ENCODE measurements at regions not wholly inside any gene's neighbourhood (a gene's known extent, or its start where the extent isn't known, plus 50 kb on each side); places are given as distances from the start of the nearest gene placed in this dataset.

- Mint-ChIP-seq H3K27me3 (peaks cover 33% of the 10 kb centered on the region), H3K4me3 (no peak overlapping the region), H3K27ac (no peak overlapping the region), H3K4me1 (ENCODE audit: low read depth) (peaks cover 11% of the 10 kb centered on the region), H3K36me3 (ENCODE audit: low read depth) (no peaks in the 10 kb centered on the region), H3K9me3 (no peaks in the 10 kb centered on the region)
- intact Hi-C loops (cut with micrococcal nuclease) = no loop called here
Measured at GRCh38 chr6:134117409-134117808, 65.0 kb upstream of the SLC2A12 start.

- Mint-ChIP-seq H3K9me3 (no peaks in the 10 kb centered on the region), H3K27me3 (peaks cover 33% of the 10 kb centered on the region), H3K4me1 (ENCODE audit: low read depth) (peaks cover 11% of the 10 kb centered on the region), H3K36me3 (ENCODE audit: low read depth) (no peaks in the 10 kb centered on the region), H3K4me3 (no peak overlapping the region), H3K27ac (no peak overlapping the region)
- intact Hi-C loops (cut with micrococcal nuclease) = no loop called here
Measured at GRCh38 chr6:134115715-134116074, 63.3 kb upstream of the SLC2A12 start.

- peaks cover 11% of the 10 kb centered on the region for H3K4me1 Mint-ChIP-seq (ENCODE audit: low read depth)
- intact Hi-C loops (cut with micrococcal nuclease) = no loop called here
- no peaks in the 10 kb centered on the region for H3K36me3 Mint-ChIP-seq (ENCODE audit: low read depth)
- H3K4me3 Mint-ChIP-seq = no peak overlapping the region
- H3K27ac Mint-ChIP-seq = no peak overlapping the region
- H3K9me3 Mint-ChIP-seq = no peaks in the 10 kb centered on the region
- H3K27me3 Mint-ChIP-seq = peaks cover 33% of the 10 kb centered on the region
Measured at GRCh38 chr6:134114918-134115714, 62.7 kb upstream of the SLC2A12 start.

- Mint-ChIP-seq H3K4me1 (ENCODE audit: low read depth) (peaks cover 12% of the 10 kb centered on the region), H3K27me3 (peaks cover 33% of the 10 kb centered on the region), H3K4me3 (no peak overlapping the region), H3K27ac (no peak overlapping the region), H3K9me3 (no peaks in the 10 kb centered on the region), H3K36me3 (ENCODE audit: low read depth) (no peaks in the 10 kb centered on the region)
- intact Hi-C loops (cut with micrococcal nuclease) = no loop called here
Measured at GRCh38 chr6:134114489-134114888, 62.1 kb upstream of the SLC2A12 start.

GRCh38 chr6:134111726-134112125, 59.3 kb upstream of the SLC2A12 start:
- Mint-ChIP-seq H3K4me1 (ENCODE audit: low read depth) (peaks cover 10% of the 10 kb centered on the region), H3K27ac (no peak overlapping the region), H3K27me3 (peaks cover 24% of the 10 kb centered on the region), H3K4me3 (no peak overlapping the region), H3K36me3 (ENCODE audit: low read depth) (no peaks in the 10 kb centered on the region), H3K9me3 (no peaks in the 10 kb centered on the region)
- intact Hi-C loops (cut with micrococcal nuclease) = loop anchor here (2.0 kb wide), 1 partner anchor 829 kb away; no protein-coding TSS in a partner anchor

GRCh38 chr6:134111062-134111677, 58.7 kb upstream of the SLC2A12 start:
- Mint-ChIP-seq H3K27ac (no peak overlapping the region), H3K9me3 (no peaks in the 10 kb centered on the region), H3K4me1 (ENCODE audit: low read depth) (peaks cover 10% of the 10 kb centered on the region), H3K27me3 (peaks cover 21% of the 10 kb centered on the region), H3K4me3 (no peak overlapping the region), H3K36me3 (ENCODE audit: low read depth) (no peaks in the 10 kb centered on the region)
- intact Hi-C loops (cut with micrococcal nuclease) = loop anchor here (2.0 kb wide), 1 partner anchor 830 kb away; no protein-coding TSS in a partner anchor

GRCh38 chr6:134106702-134107101, 54.3 kb upstream of the SLC2A12 start:
- peaks cover 5% of the 10 kb centered on the region for H3K4me1 Mint-ChIP-seq (ENCODE audit: low read depth)
- no peak overlapping the region for H3K27ac Mint-ChIP-seq
- no peaks in the 10 kb centered on the region for H3K27me3 Mint-ChIP-seq
- no peaks in the 10 kb centered on the region for H3K9me3 Mint-ChIP-seq
- intact Hi-C loops (cut with micrococcal nuclease) = no loop called here
- H3K4me3 Mint-ChIP-seq = no peak overlapping the region
- H3K36me3 Mint-ChIP-seq (ENCODE audit: low read depth) = no peaks in the 10 kb centered on the region

- Mint-ChIP-seq H3K36me3 (ENCODE audit: low read depth) (no peaks in the 10 kb centered on the region), H3K4me3 (no peak overlapping the region), H3K9me3 (no peaks in the 10 kb centered on the region), H3K4me1 (ENCODE audit: low read depth) (peaks cover 5% of the 10 kb centered on the region), H3K27me3 (no peaks in the 10 kb centered on the region), H3K27ac (no peak overlapping the region)
- intact Hi-C loops (cut with micrococcal nuclease) = no loop called here
Measured at GRCh38 chr6:134105940-134106339, 53.5 kb upstream of the SLC2A12 start.

- H3K4me3 Mint-ChIP-seq = no peak overlapping the region
- H3K9me3 Mint-ChIP-seq = no peaks in the 10 kb centered on the region
- H3K27me3 Mint-ChIP-seq = peaks cover 4% of the 10 kb centered on the region
Measured at GRCh38 chr6:134103006-134103405, 50.6 kb upstream of the SLC2A12 start.

More at GRCh38 chr6:134103006-134103405, 50.6 kb upstream of the SLC2A12 start:
- Mint-ChIP-seq H3K36me3 (ENCODE audit: low read depth) (no peaks in the 10 kb centered on the region), H3K27ac (no peak overlapping the region), H3K4me1 (ENCODE audit: low read depth) (no peaks in the 10 kb centered on the region)
- intact Hi-C loops (cut with micrococcal nuclease) = no loop called here
